Activated CD8-positive, alpha-beta memory T cell treated with anti-CD3 and anti-CD28 coated beads for 1 hour (primary cell): ENCODE measurements at regions not wholly inside any gene's neighbourhood (a gene's known extent, or its start where the extent isn't known, plus 50 kb on each side); places are given as distances from the start of the nearest gene placed in this dataset.
"Not testable (repeated sequence)": the region's sequence is repeated elsewhere in the genome, so short reads cannot be mapped to it uniquely, and the experiment has no call there.

Source experiments
- DNase-seq, 2 donors: peaks; one replicate each; pipeline ENCODE4 v3.0.0-alpha.2; 2020; ENCODE audit warnings: low read depth in 1 of 2; ENCODE audit errors: extremely low read depth in 1 of 2

DNA sequence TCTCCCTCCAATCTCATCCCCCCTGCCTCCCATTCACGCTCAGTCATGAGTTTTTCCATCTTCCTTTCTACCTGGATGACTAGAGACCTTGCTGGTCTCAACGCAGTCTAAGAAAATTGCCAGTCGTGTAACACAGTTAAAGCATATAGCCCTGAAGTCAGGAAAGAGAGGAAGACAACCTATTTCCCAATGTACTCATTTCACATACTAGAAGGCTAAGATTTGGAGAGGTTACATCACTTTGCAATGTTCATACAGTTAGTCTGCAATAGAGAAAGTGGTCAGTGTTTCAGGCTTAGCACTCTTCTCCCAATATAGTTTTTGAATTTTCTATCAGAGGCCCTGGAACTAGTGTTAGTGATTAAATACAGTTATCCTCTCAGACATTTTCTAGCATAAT, 278.6 kb downstream of the EDEM1 start:
- no peak for DNase-seq

GRCh38 chr3:5466717-5467116, 279.2 kb downstream of the EDEM1 start:
- DNase-seq, result no peak

- DNase-seq, result no peak
These were observed 286.0 kb downstream of the EDEM1 start for GRCh38 chr3:5473471-5473870.

DNA sequence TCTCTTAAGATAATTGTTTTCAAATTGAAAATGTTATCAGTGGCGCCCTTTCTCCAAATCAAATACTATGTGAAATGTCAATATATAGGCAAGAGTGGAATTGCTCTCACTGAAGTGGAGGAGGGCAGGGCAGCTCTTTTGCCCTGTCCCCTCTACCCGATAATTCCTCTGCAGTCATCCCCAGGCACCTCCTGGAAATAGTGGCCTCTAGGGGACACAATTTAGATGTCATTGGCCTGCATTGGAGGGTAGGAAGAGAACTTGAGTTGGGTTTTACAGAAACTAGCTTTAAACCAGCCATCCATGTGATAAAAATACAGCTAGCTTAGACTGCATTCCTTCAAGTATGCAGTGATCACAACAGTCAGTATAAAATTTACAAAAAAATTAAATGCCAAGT, 288.9 kb downstream of the EDEM1 start:
- DNase-seq, result no peak

DNA sequence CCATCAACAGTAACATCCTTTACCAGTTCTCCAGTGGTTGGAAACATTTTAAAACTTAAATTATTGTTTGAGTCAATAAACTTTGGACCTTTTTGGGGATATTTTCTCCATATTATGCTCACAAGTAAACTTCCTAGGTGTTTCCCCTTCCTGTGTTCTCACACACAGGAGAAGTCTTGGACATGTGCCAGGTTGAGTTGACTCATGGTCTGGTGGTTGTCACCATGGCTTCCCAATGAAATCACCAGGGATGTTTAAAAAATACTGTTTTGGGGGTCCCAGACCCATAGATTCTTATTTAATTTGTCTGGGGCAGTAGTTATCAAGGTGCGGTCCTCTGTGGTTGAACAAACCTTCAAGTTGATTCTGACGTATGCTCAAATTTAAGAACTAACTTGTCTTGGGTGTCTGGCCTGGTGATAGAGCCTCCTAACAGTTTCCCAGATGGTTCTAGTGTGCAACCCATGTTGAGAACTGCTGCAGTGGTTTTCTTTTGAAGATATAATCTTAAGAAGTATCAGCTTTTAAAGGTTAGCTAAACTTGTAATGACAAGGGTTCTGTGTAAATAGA, 291.8 kb downstream of the EDEM1 start:
- DNase-seq, result no peak

DNA sequence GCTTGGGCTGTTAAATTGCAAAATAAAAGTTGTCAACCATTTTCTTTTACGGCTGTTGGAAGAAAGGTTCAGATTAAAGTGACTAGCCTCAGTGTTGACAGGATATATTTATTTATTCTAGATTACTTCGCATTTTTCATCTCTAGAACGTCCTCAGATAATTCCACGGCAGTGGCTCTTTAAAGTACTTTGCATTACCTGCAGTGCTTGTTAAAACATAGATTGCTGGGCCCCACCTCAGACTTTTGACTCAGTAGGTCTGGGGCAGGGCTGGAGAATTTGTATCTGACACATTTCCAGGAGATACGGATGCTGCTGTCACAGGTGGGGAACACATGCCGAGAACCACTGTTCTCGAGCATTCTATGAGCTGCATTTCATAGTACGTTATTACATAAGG, 292.7 kb downstream of the EDEM1 start:
- DNase-seq, result no peak

- DNase-seq, result no peak
These were observed 297.9 kb downstream of the EDEM1 start for GRCh38 chr3:5485427-5485826.

DNA sequence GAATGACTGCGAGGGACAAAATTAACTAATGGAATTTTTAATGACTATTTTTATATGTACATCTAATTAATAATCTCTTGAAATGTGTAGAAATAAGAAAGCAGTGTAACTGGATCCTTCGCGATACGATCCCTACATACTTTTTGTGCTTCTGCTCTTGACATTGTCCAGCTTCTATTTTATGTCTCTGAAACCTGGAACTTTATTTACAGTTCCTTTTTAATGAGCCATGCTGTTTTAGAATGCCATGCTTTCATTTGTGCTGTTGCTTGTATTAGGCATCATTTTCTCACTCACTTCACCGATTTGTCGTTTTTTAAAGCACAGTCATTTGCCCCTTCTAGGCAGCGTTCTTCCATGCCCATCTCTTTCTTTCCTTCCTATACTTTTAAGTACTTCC, 301.3 kb downstream of the EDEM1 start:
- DNase-seq, result no peak

GRCh38 chr3:5489536-5489935, 302.0 kb downstream of the EDEM1 start:
- no peak for DNase-seq

DNA sequence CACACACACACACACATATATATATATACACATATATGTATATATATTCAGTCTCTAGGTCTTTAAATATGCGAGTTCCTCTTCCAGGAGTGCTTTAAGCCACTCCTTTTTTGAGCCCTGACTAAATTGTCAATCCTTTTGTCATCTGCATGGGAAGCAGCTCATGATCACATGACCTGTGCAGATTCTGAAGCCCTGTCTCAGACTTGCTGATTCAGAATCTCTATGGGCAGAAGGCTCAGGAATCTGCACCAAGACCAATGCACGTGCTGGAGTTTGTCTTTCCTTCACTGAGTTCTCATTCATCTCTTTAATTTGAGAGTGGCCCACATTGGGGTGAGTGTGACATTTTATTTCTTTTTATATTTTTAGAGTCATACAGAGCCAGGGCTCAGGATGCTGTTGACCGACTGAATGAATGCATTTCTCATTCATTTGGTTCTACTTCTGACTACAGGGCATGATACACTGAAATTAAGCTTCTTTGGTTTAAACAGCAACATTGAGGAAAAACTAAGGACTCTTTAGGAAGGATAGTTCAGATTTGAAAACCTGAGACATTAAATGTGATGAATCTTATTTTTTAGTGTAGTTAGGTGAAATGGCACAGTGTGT, 307.5 kb downstream of the EDEM1 start:
- no peak for DNase-seq

GRCh38 chr3:5497497-5497896, 310.0 kb downstream of the EDEM1 start:
- no peak for DNase-seq

GRCh38 chr3:5498981-5499380, 311.5 kb downstream of the EDEM1 start:
- no peak for DNase-seq

DNA sequence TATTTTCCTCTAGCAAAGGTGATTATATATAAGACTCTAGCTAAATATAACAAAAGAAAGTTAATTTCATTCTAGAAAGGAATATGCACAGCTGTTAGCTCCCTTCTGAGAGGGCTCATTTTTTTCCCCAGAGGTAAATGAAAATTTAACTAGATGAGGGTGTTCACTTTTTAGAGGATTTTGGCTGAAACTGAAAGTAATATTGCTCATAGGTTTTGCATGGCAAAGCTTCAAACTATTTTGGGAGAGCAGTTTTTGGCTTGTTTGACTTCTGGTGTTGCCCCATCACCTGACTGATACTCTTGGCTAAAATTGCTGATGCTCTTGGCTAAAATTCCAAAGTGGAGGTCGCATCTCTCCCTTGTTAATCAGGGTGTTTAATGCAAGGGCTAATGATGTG, 311.9 kb downstream of the EDEM1 start:
- DNase-seq, result no peak

GRCh38 chr3:5503136-5503535, 315.6 kb downstream of the EDEM1 start:
- DNase-seq, result no peak

DNA sequence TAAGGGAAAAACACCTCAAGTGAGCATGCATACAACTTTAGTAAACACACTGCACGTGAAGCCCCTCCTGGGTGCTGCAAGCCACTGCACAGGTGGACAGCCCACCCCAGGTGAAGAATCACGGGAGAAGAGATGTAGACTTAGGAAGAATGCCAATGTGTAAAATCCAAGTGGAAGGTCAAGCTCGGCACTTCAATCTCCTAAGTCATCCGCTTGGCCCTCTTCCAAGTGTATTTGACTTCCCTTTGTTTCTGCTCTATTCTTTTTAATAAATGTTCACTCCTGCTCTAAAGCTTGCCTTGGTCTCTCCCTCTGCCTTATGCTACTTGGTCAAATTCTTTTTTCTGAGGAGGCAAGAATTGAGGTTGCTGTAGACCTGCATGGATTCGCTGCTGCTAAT, 316.6 kb downstream of the EDEM1 start:
- DNase-seq, result no peak

- DNase-seq, result no peak
These were observed 317.7 kb downstream of the EDEM1 start for GRCh38 chr3:5505163-5505562.

GRCh38 chr3:5505997-5506396, 318.5 kb downstream of the EDEM1 start:
- DNase-seq, result no peak

- DNase-seq, result not testable (repeated sequence)
These were observed 321.4 kb downstream of the EDEM1 start for GRCh38 chr3:5508860-5509259.

- DNase-seq, result no peak
These were observed 322.8 kb downstream of the EDEM1 start for GRCh38 chr3:5510300-5510699.

DNA sequence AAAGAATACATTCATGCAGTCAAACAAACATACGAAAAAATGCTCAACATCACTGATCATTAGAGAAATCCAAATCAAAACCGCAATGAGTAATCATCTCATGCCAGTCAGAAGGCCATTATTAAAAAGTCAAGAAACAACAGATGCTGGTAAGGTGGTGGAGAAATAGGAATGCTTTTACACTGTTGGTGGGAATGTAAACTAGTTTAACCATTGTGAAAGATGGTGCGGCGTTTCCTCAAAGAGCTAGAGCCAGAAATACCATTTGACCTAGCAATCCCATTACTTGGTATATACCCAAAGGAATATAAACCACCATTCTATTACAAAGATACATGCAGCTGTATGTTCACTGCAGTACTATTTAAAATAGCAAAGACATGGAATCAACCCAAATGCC, 330.4 kb downstream of the EDEM1 start:
- DNase-seq, result no peak

DNA sequence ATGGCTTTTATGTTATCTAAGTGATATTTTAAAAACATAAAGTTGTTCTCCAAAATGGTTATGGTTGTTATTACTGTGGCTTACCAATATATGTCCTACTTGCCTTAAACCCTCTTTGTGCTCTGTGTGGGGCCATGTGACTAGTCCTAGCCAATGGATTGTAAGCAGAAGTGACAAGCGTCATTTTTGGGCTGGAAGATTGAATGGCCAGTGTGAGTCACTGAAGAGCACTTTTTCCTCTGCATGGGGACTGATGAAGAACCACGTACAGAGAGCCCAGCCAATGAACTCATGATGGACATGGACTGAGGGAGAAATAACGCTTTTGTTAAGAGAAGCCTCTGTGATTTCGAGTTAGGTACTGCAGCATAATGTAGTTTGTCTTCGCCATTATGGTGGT, 332.7 kb downstream of the EDEM1 start:
- no peak for DNase-seq

- DNase-seq, result no peak
These were observed 335.6 kb downstream of the EDEM1 start for GRCh38 chr3:5523125-5523524.

DNA sequence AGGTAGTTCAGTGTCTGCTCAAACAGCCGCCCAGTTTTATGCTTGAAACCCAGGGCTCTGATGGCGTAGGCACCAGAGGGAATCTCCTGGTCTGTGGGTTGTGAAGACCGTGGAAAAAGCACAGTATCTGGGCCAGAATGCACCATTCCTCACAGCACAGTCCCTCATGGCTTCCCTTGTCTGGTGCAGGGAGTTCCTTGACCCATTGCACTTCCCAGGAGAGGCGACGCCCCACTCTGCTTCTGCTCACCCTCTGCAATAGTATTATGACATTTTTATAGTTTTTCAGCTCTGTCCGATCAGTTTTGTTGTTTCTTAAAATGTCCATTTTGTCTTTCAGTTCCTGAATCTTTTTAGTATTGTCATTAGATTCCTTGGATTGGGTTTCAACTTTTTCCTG, 343.5 kb downstream of the EDEM1 start:
- no peak for DNase-seq
